Parathyroid adenoma (tissue), 2 donors: ENCODE measurements at regions not wholly inside any gene's neighbourhood (a gene's known extent, or its start where the extent isn't known, plus 50 kb on each side); places are given as distances from the start of the nearest gene placed in this dataset.
"Not testable (repeated sequence)": the region's sequence is repeated elsewhere in the genome, so short reads cannot be mapped to it uniquely, and the experiment has no call there.

Source experiments
- H2AFZ ChIP-seq: fragments of 300-600 bp; sonication (generic); one replicate; pipeline ENCODE4 v1.7.0; 2017; ENCODE audit warnings: antibody characterized with exemption, mild to moderate bottlenecking
- H3K27ac ChIP-seq: fragments of 300-600 bp; sonication (generic); one replicate; pipeline ENCODE4 v1.7.0; 2017
- H3K27me3 ChIP-seq: fragments of 300-600 bp; sonication (generic); one replicate; pipeline ENCODE4 v1.7.0; 2017; ENCODE audit warnings: low read length; ENCODE audit not compliant: control insufficient read depth, insufficient read depth
- H3K36me3 ChIP-seq: fragments of 300-600 bp; sonication (generic); one replicate; pipeline ENCODE4 v1.7.0; 2017; ENCODE audit warnings: low read length; ENCODE audit not compliant: control insufficient read depth, insufficient read depth
- H3K4me1 ChIP-seq: fragments of 300-600 bp; sonication (generic); one replicate; pipeline ENCODE4 v1.7.0; 2017; ENCODE audit warnings: control low read depth
- H3K4me2 ChIP-seq: fragments of 300-600 bp; sonication (generic); one replicate; pipeline ENCODE4 v1.7.0; 2017; ENCODE audit warnings: low read length
- H3K4me3 ChIP-seq: fragments of 300-600 bp; sonication (generic); one replicate; pipeline ENCODE4 v1.7.0; 2017; ENCODE audit warnings: low read depth, low read length
- H3K79me2 ChIP-seq: fragments of 300-600 bp; sonication (generic); one replicate; pipeline ENCODE4 v1.7.0; 2017; ENCODE audit warnings: control low read depth
- H3K9ac ChIP-seq: fragments of 300-600 bp; sonication (generic); one replicate; pipeline ENCODE4 v1.7.0; 2017; ENCODE audit warnings: mild to moderate bottlenecking
- H3K9me3 ChIP-seq: fragments of 300-600 bp; sonication (generic); one replicate; pipeline ENCODE4 v1.7.0; 2017; ENCODE audit warnings: low read length; ENCODE audit not compliant: control insufficient read depth
- CTCF ChIP-seq: fragments of 300-600 bp; sonication (generic); IDR thresholded peaks from one replicate; pipeline ENCODE4 v1.7.0; 2017; ENCODE audit warnings: antibody characterized with exemption, mild to moderate bottlenecking
- donor health status: primary hyperparathyroidism.

DNA sequence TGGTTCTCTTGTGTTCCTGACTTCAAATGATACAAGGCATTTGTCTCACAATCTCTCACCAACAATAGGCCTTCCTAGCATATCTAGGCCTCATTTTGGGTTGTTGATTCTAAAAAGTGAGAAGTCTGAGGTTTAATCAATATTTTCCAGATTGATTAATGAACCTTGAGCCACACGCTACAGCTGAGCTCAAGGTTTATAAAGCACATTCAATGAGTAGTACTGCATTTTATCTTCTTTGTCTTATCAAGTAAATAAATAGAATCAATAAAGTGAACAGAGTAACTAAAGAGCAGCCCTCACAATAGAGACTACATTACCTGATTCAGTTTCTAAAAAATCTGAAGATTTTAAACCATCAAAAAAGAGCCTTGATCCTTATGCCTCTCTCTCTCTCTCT is 407.5 kb upstream of the CLEC14A start:
- no peak overlapping the region for H3K27ac ChIP-seq
- H3K36me3 ChIP-seq: no peaks in the 10 kb centered on the region
- H3K9ac ChIP-seq: no peak overlapping the region
- H3K27me3 ChIP-seq: no peaks in the 10 kb centered on the region
- H3K9me3 ChIP-seq: no peaks in the 10 kb centered on the region
- H3K4me1 ChIP-seq: no peaks in the 10 kb centered on the region
- H3K4me3 ChIP-seq: no peak overlapping the region
- H2AFZ ChIP-seq: no peak overlapping the region
- no peak overlapping the region for H3K4me2 ChIP-seq
- no peak for TF ChIP-seq CTCF
- H3K79me2 ChIP-seq: no peaks in the 10 kb centered on the region

DNA sequence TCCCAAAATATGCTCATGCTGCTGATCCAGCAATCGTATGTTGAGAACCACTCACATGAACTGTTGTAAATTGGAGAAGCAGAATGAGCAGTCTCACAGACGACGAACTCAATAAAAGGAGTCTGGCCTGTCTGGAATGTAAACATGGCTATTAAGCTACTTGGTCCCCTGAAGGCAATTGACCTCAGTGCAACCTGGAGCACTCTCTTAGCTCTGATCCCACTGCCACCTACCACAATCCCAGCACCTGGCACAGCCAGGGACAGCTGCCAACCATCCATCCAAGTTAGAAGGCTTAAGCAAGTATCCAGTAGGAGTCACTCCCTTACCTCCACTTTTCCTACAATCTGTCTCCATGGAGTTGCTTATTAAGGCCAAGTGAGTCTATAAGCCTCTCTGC is 406.9 kb upstream of the CLEC14A start:
- no peak for TF ChIP-seq CTCF
- no peak overlapping the region for H3K4me2 ChIP-seq
- no peak overlapping the region for H3K9ac ChIP-seq
- no peaks in the 10 kb centered on the region for H3K27me3 ChIP-seq
- no peaks in the 10 kb centered on the region for H3K9me3 ChIP-seq
- H3K36me3 ChIP-seq: no peaks in the 10 kb centered on the region
- no peak overlapping the region for H3K4me3 ChIP-seq
- no peak overlapping the region for H3K27ac ChIP-seq
- no peak overlapping the region for H2AFZ ChIP-seq
- H3K79me2 ChIP-seq: no peaks in the 10 kb centered on the region
- no peaks in the 10 kb centered on the region for H3K4me1 ChIP-seq

DNA sequence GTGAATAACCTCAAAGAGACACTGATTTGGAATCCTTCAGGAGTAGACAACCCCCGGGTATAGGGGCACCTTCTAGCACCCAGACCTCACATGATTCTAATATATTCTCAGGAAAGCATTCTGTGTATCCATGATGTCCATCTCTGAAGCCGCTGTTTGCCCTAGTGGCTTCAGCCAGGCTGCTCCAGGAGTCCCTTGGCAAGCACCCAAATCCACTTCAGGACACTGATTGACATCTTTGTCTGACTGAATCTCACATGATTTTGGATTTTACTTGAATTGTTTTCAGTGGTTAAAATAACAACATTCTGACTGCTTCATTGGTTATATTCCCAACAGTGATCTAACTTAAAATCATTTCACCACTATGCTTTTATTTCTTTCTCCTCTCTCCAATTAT is 390.5 kb upstream of the CLEC14A start:
- H2AFZ ChIP-seq: no peak overlapping the region
- no peak for TF ChIP-seq CTCF
- H3K79me2 ChIP-seq: no peaks in the 10 kb centered on the region
- no peaks in the 10 kb centered on the region for H3K27me3 ChIP-seq
- no peaks in the 10 kb centered on the region for H3K4me1 ChIP-seq
- no peak overlapping the region for H3K4me2 ChIP-seq
- no peaks in the 10 kb centered on the region for H3K36me3 ChIP-seq
- H3K9me3 ChIP-seq: no peaks in the 10 kb centered on the region
- H3K4me3 ChIP-seq: no peak overlapping the region
- no peak overlapping the region for H3K9ac ChIP-seq
- no peak overlapping the region for H3K27ac ChIP-seq

DNA sequence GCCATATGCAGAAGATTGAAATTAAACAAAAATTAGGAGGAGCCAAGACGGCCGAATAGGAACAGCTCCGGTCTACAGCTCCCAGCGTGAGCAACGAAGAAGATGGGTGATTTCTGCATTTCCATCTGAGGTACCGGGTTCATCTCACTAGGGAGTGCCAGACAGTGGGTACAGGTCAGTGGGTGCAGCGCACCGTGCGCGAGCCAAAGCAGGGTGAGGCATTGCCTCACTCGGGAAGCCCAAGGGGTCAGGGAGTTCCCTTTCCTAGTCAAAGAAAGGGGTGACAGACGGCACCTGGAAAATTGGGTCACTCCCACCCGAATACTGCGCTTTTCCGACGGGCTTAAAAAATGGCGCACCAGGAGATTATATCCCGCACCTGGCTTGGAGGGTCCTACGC is 379.0 kb upstream of the CLEC14A start:
- not testable (repeated sequence) for H3K4me3 ChIP-seq, H3K9me3 ChIP-seq, H3K4me1 ChIP-seq, H2AFZ ChIP-seq, H3K9ac ChIP-seq, H3K4me2 ChIP-seq, H3K79me2 ChIP-seq, H3K27me3 ChIP-seq, H3K36me3 ChIP-seq, H3K27ac ChIP-seq

DNA sequence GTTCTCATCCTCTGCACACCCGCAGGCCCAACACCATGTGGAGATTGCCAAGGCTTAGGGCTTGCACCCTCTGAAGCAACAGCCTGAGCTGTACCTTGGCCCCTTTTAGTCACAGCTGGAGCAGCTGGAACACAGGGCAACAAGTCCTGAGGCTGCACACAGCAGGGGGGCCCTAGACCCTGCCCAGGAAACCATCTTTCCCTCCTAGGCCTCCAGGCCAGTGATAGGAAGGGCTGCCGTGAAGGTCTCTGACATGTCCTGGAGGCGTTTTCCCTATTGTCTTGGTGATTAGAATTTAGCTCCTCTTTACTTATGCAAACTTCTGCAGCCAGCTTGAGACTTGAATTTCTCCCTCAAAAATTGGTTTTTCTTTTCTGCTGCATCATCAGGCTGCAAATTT is 373.5 kb upstream of the CLEC14A start:
- Histone ChIP-seq H3K36me3 (no peaks in the 10 kb centered on the region), H3K9ac (no peak overlapping the region), H3K9me3 (no peaks in the 10 kb centered on the region), H3K4me3 (no peak overlapping the region), H3K27me3 (no peaks in the 10 kb centered on the region), H3K4me1 (no peaks in the 10 kb centered on the region), H3K79me2 (no peaks in the 10 kb centered on the region), H3K27ac (no peak overlapping the region), H2AFZ (no peak overlapping the region), H3K4me2 (no peak overlapping the region)
- TF ChIP-seq CTCF: no peak
